Panc1 (cell line): ENCODE measurements at regions not wholly inside any gene's neighbourhood (a gene's known extent, or its start where the extent isn't known, plus 50 kb on each side); places are given as distances from the start of the nearest gene placed in this dataset.

Experiments
- ATAC-seq: fragments of 200-7000 bp; cut with Tn5 transposase; 2 replicates; pipeline ENCODE4 v1.9.1; 2020; ENCODE audit warnings: mild to moderate bottlenecking, moderate library complexity
- BruUV-seq: library from RNA; stranded (reverse); fragments of 400-500 nt; replicated peaks from 2 replicates; lab custom pipeline; 2021; lab: Mats Ljungman, UMichigan
- CTCF ChIA-PET: fragments of 300-600 bp; sonication (Branson Sonifier 250); formaldehyde crosslinking; loops from one replicate; lab custom pipeline; 2022; ENCODE audit warnings: antibody characterized with exemption; lab: Charles Lee
- POLR2A ChIA-PET: fragments of 300-600 bp; sonication (Branson Sonifier 250); formaldehyde crosslinking; loops from one replicate; lab custom pipeline; 2022; ENCODE audit warnings: antibody characterized with exemption; lab: Charles Lee
- DNase-seq: peaks from one replicate; pipeline ENCODE4 v3.0.0-alpha.2; 2010; ENCODE audit warnings: low read depth, low spot score
- H3K27ac ChIP-seq: 2 replicates; pipeline ENCODE4 v1.5.1; 2011; ENCODE audit warnings: mild to moderate bottlenecking, low read length, inconsistent platforms
- H3K27me3 ChIP-seq: fragments of 200-500 bp; sonication (Bioruptor generic); 2 replicates; pipeline ENCODE4 v1.6.0; 2014; ENCODE audit warnings: low read length, inconsistent platforms; ENCODE audit not compliant: control insufficient read depth, insufficient read depth
- H3K36me3 ChIP-seq: fragments of 200-500 bp; sonication (Bioruptor generic); 2 replicates; pipeline ENCODE4 v1.5.1; 2014; ENCODE audit warnings: inconsistent platforms, mild to moderate bottlenecking, low read length, moderate library complexity; ENCODE audit not compliant: control insufficient read depth, insufficient read depth
- H3K4me1 ChIP-seq: 2 replicates; pipeline ENCODE4 v1.5.1; 2011; ENCODE audit warnings: inconsistent platforms, mild to moderate bottlenecking, low read length, moderate library complexity; ENCODE audit not compliant: control insufficient read depth, insufficient read depth
- H3K4me3 ChIP-seq, 2 experiments: 2 replicates each; pipeline ENCODE4 v1.5.1; 2011 to 2012; ENCODE audit warnings: low read depth in 2 of 2, low read length in 2 of 2, mild to moderate bottlenecking in 2 of 2, inconsistent platforms in 1 of 2, moderate library complexity in 1 of 2
- H3K9me3 ChIP-seq: fragments of 200-500 bp; sonication (Bioruptor generic); 2 replicates; pipeline ENCODE4 v1.5.1; 2014; ENCODE audit warnings: low read depth, mild to moderate bottlenecking, inconsistent platforms, low read length, moderate library complexity; ENCODE audit not compliant: control insufficient read depth, insufficient read depth
- CTCF ChIP-seq: fragments of 450-650 bp; IDR thresholded peaks from 2 replicates; pipeline ENCODE4 v1.5.1; 2017; ENCODE audit warnings: mild to moderate bottlenecking
- POLR2AphosphoS5 ChIP-seq: IDR thresholded peaks from 2 replicates; pipeline ENCODE4 v1.6.1; 2012; ENCODE audit warnings: mild to moderate bottlenecking, low read depth, low read length, moderate library complexity
- REST ChIP-seq, 2 experiments: IDR thresholded peaks; 2 replicates each; pipeline ENCODE4 v1.6.1; 2011 to 2012; ENCODE audit warnings: low read depth in 2 of 2, control low read depth in 1 of 2, low read length in 1 of 2, mild to moderate bottlenecking in 1 of 2, moderate library complexity in 1 of 2; ENCODE audit not compliant: insufficient read depth in 1 of 2
- SIN3A ChIP-seq: IDR thresholded peaks from 2 replicates; pipeline ENCODE4 v1.6.1; 2012; ENCODE audit warnings: low read depth, mild to moderate bottlenecking, low read length, moderate library complexity, borderline replicate concordance; ENCODE audit not compliant: insufficient read depth
- TCF7L2 ChIP-seq: IDR thresholded peaks from 2 replicates; pipeline ENCODE4 v1.6.1; 2011; ENCODE audit warnings: mild to moderate bottlenecking, low read depth, low read length, inconsistent platforms
- in situ Hi-C: cut with HindIII; loops from 2 replicates; pipeline ENCODE4 v1.10.0; 2016; ENCODE audit warnings: low sequenced_read_pairs, low pct_unique_long_range_greater_than_20kb
- intact Hi-C: fragments of 100-400 bp; cut with micrococcal nuclease; formaldehyde crosslinking; loops from one replicate; pipeline ENCODE4 v1.10.0; 2022; ENCODE audit not compliant: unreplicated experiment

- no peak overlapping the region for H3K4me3 ChIP-seq
- H3K27ac ChIP-seq = no peak overlapping the region
- ChIA-PET POLR2A (no interaction called here), CTCF (no interaction called here)
- no peaks in the 10 kb centered on the region for H3K4me1 ChIP-seq
- in situ Hi-C loops (no loop called here), intact Hi-C loops (no loop called here)
- H3K9me3 ChIP-seq = no peaks in the 10 kb centered on the region
- H3K36me3 ChIP-seq = no peaks in the 10 kb centered on the region
- H3K27me3 ChIP-seq = no peaks in the 10 kb centered on the region
- TF ChIP-seq REST (IDR thresholded peaks at IDR 0.05; ENCODE audit: insufficient read depth in 1 of 2, low read depth in 2 of 2, low read length in 1 of 2) (no peak), CTCF (no peak), POLR2AphosphoS5 (no peak), TCF7L2 (no peak), SIN3A (no peak)
- ATAC-seq (no peak), DNase-seq (no peak)
- no TSS peak for BruUV-seq
Measured at GRCh38 chr10:129253161-129253864, 213.7 kb upstream of the MGMT start.

- DNase-seq (no peak), ATAC-seq (no peak)
- no peak for TF ChIP-seq REST (IDR thresholded peaks at IDR 0.05; ENCODE audit: insufficient read depth in 1 of 2, low read depth in 2 of 2, low read length in 1 of 2)
- TF ChIP-seq POLR2AphosphoS5 = no peak
- no peak for TF ChIP-seq TCF7L2
- TF ChIP-seq SIN3A = no peak
- no peak for TF ChIP-seq CTCF
- intact Hi-C loops = no loop called here
- no TSS peak for BruUV-seq
- in situ Hi-C loops = no loop called here
- Histone ChIP-seq H3K9me3 (no peaks in the 10 kb centered on the region), H3K27ac (no peak overlapping the region), H3K4me1 (no peaks in the 10 kb centered on the region), H3K4me3 (no peak overlapping the region), H3K36me3 (no peaks in the 10 kb centered on the region), H3K27me3 (no peaks in the 10 kb centered on the region)
- ChIA-PET CTCF (no interaction called here), POLR2A (no interaction called here)
Measured at GRCh38 chr10:129253865-129254179, 213.2 kb upstream of the MGMT start.
